ENCODE measurements at regions not wholly inside any gene's neighbourhood (a gene's known extent, or its start where the extent isn't known, plus 50 kb on each side); places are given as distances from the start of the nearest gene placed in this dataset.

DNA sequence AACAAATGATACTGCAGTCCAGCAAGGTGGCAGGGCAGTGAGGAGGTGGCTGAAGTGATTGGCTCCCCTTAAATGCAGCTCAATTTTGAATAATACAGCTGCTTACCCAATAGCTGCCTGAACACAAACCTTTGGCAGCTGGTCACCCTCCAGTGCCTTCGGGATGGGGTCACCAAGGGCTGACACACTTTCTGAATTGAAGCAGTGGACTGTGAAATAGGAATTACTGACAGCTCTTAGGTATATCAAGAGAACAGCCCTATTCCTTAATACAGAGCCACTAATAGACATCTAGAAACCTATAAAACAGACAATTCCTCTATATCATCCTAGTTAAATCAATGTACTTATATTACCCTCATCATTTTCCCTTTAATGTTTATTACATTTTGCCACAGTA lies 474.2 kb upstream of the KIRREL3 start:
- Histone ChIP-seq H3K27me3 (ENCODE audit: control insufficient read depth, insufficient read depth, low read length) (no peaks in the 10 kb centered on the region), H3K36me3 (ENCODE audit: control insufficient read depth, insufficient read depth, low read length) (no peaks in the 10 kb centered on the region), H3K79me1 (ENCODE audit: low read depth in 1 of 2, low read length in 2 of 2) (no peaks in the 10 kb centered on the region), H2BK15ac (ENCODE audit: low read depth, low read length) (no peak overlapping the region), H2AK9ac (replicated peaks; ENCODE audit: low read depth, low read length, poor library complexity) (no peak overlapping the region), H3K27ac (ENCODE audit: insufficient read depth, low read length) (no peak overlapping the region), H3K14ac (replicated peaks; ENCODE audit: low read depth, low read length) (no peak overlapping the region), H4K5ac (ENCODE audit: low read depth, low read length) (no peak overlapping the region), H2BK20ac (ENCODE audit: low read depth, low read length) (no peak overlapping the region), H3K9me1 (ENCODE audit: insufficient read depth, low read length) (no peaks in the 10 kb centered on the region), H3K4me1 (ENCODE audit: control insufficient read depth, insufficient read depth, low read length) (no peaks in the 10 kb centered on the region), H3K23ac (ENCODE audit: low read depth, low read length) (no peak overlapping the region), H3K4me3 (ENCODE audit: insufficient read depth, low read depth, low read length) (no peak overlapping the region), H3K4me2 (ENCODE audit: low read depth, low read length) (no peak overlapping the region), H4K91ac (ENCODE audit: insufficient read depth, low read depth, low read length) (no peak overlapping the region), H3K4ac (ENCODE audit: low read depth, low read length) (no peak overlapping the region), H4K20me1 (ENCODE audit: insufficient read depth, low read length) (no peaks in the 10 kb centered on the region), H3K56ac (ENCODE audit: extremely low read depth, insufficient read depth, low read length) (no peak overlapping the region), H3K9me3 (ENCODE audit: control insufficient read depth, insufficient read depth, low read length) (no peaks in the 10 kb centered on the region), H2BK5ac (ENCODE audit: low read depth, low read length, poor library complexity, severe bottlenecking) (no peak overlapping the region), H4K8ac (ENCODE audit: low read depth in 2 of 2, low read length in 2 of 2) (no peak overlapping the region), H2AFZ (replicated peaks; ENCODE audit: low read length, poor library complexity) (no peak overlapping the region), H3K9ac (ENCODE audit: low read depth, low read length) (no peak overlapping the region), H3K18ac (ENCODE audit: low read depth, low read length) (no peak overlapping the region), H2AK5ac (ENCODE audit: low read depth, low read length) (no peak overlapping the region), H2BK120ac (ENCODE audit: low read depth, low read length) (no peak overlapping the region)
- dilution Hi-C loops (cut with HindIII; ENCODE audit: low sequenced_read_pairs, unreplicated experiment) (no loop called here), intact Hi-C loops (cut with micrococcal nuclease) (loop anchor here (5.0 kb wide), 1 partner anchor 548 kb away; no protein-coding TSS in a partner anchor), in situ Hi-C loops (cut with MboI; ENCODE audit: low sequenced_read_pairs) (no loop called here)
- ATAC-seq (ENCODE audit: low read depth) = no peak
- BruUV-seq (replicated peaks) = no TSS peak
- no CpG with 5 or more reads among the region's 1 CpG for WGBS, 2 experiments (ENCODE audit: extremely low coverage in 2 of 2, insufficient read length in 1 of 2)
- DNase-seq = no peak
- CTCF ChIA-PET = no interaction called here
- no peak for TF ChIP-seq SMC3 (IDR thresholded peaks at IDR 0.05; ENCODE audit: low read depth, low read length)
- no peak for TF ChIP-seq MAZ (IDR thresholded peaks at IDR 0.05; ENCODE audit: borderline replicate concordance, low read depth, low read length)
- no peak for TF ChIP-seq POLR2A (IDR thresholded peaks at IDR 0.05; ENCODE audit: low read depth, low read length)
- no peak for TF ChIP-seq CEBPB (IDR thresholded peaks at IDR 0.05; ENCODE audit: low read depth, low read length)
- no peak for TF ChIP-seq NFE2L2 (IDR thresholded peaks at IDR 0.05; ENCODE audit: low read depth, low read length)
- no peak for TF ChIP-seq BHLHE40 (IDR thresholded peaks at IDR 0.05; ENCODE audit: low read depth, low read length)
- no peak for TF ChIP-seq RFX5 (IDR thresholded peaks at IDR 0.05; ENCODE audit: low read depth, low read length)
- TF ChIP-seq MAFK (IDR thresholded peaks at IDR 0.05; ENCODE audit: low read depth, low read length) = no peak
- TF ChIP-seq CHD1 (IDR thresholded peaks at IDR 0.05; ENCODE audit: low read depth, low read length) = no peak
- TF ChIP-seq FOS (IDR thresholded peaks at IDR 0.05; ENCODE audit: low read depth, low read length) = no peak
- TF ChIP-seq, protein P1, sequence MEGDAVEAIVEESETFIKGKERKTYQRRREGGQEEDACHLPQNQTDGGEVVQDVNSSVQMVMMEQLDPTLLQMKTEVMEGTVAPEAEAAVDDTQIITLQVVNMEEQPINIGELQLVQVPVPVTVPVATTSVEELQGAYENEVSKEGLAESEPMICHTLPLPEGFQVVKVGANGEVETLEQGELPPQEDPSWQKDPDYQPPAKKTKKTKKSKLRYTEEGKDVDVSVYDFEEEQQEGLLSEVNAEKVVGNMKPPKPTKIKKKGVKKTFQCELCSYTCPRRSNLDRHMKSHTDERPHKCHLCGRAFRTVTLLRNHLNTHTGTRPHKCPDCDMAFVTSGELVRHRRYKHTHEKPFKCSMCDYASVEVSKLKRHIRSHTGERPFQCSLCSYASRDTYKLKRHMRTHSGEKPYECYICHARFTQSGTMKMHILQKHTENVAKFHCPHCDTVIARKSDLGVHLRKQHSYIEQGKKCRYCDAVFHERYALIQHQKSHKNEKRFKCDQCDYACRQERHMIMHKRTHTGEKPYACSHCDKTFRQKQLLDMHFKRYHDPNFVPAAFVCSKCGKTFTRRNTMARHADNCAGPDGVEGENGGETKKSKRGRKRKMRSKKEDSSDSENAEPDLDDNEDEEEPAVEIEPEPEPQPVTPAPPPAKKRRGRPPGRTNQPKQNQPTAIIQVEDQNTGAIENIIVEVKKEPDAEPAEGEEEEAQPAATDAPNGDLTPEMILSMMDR (conservative IDR thresholded peaks at IDR 0.05; ENCODE audit: low read depth, low read length) = no peak
- no peak for TF ChIP-seq RCOR1 (IDR thresholded peaks at IDR 0.05; ENCODE audit: insufficient replicate concordance, low read length)
- TF ChIP-seq, protein P2, sequence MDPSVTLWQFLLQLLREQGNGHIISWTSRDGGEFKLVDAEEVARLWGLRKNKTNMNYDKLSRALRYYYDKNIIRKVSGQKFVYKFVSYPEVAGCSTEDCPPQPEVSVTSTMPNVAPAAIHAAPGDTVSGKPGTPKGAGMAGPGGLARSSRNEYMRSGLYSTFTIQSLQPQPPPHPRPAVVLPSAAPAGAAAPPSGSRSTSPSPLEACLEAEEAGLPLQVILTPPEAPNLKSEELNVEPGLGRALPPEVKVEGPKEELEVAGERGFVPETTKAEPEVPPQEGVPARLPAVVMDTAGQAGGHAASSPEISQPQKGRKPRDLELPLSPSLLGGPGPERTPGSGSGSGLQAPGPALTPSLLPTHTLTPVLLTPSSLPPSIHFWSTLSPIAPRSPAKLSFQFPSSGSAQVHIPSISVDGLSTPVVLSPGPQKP (IDR thresholded peaks at IDR 0.05; ENCODE audit: borderline replicate concordance, low read depth, low read length) = no peak
- POLR2A ChIA-PET (ENCODE audit: unreplicated experiment) = no interaction called here
